Trophoblast cell (in vitro differentiated cells and primary cell): ENCODE measurements at regions not wholly inside any gene's neighbourhood (a gene's known extent, or its start where the extent isn't known, plus 50 kb on each side); places are given as distances from the start of the nearest gene placed in this dataset.

ENCODE experiments used
- DNase-seq, 2 donors: peaks; one replicate each; pipeline ENCODE4 v3.0.0-alpha.2; 2016
- H2AFZ ChIP-seq: 2 replicates; pipeline ENCODE4 v1.6.1; 2013; ENCODE audit warnings: low read length, moderate library complexity, mild to moderate bottlenecking; ENCODE audit not compliant: insufficient read depth, poor library complexity
- H2AK5ac ChIP-seq: 2 replicates; pipeline ENCODE4 v1.6.1; 2013; ENCODE audit warnings: mild to moderate bottlenecking, low read length
- H2BK120ac ChIP-seq: 2 replicates; pipeline ENCODE4 v1.6.1; 2013; ENCODE audit warnings: low read length, mild to moderate bottlenecking, moderate library complexity; ENCODE audit not compliant: insufficient read depth, poor library complexity
- H2BK12ac ChIP-seq: 2 replicates; pipeline ENCODE4 v1.6.1; 2013; ENCODE audit warnings: mild to moderate bottlenecking, low read length, moderate library complexity
- H2BK5ac ChIP-seq: 2 replicates; pipeline ENCODE4 v1.6.1; 2013; ENCODE audit warnings: low read length, low read depth, moderate library complexity, mild to moderate bottlenecking; ENCODE audit not compliant: poor library complexity
- H3K14ac ChIP-seq: 2 replicates; pipeline ENCODE4 v1.6.1; 2013; ENCODE audit warnings: mild to moderate bottlenecking, low read length
- H3K18ac ChIP-seq: 2 replicates; pipeline ENCODE4 v1.6.1; 2013; ENCODE audit warnings: mild to moderate bottlenecking, low read length
- H3K23ac ChIP-seq: 2 replicates; pipeline ENCODE4 v1.6.1; 2013; ENCODE audit warnings: low read length
- H3K27ac ChIP-seq: 2 replicates; pipeline ENCODE4 v1.5.1; 2013; ENCODE audit warnings: low read depth, mild to moderate bottlenecking, inconsistent platforms, low read length, moderate library complexity
- H3K27me3 ChIP-seq: 2 replicates; pipeline ENCODE4 v1.6.1; 2013; ENCODE audit warnings: inconsistent platforms, mild to moderate bottlenecking, low read length, moderate library complexity; ENCODE audit not compliant: insufficient read depth
- H3K36me3 ChIP-seq, 2 experiments: 1 replicate in 1 of 2; 2 replicates in 1 of 2; pipeline ENCODE4 v1.6.1; 2013; ENCODE audit warnings: low read length in 2 of 2, mild to moderate bottlenecking in 2 of 2, moderate library complexity in 1 of 2; ENCODE audit not compliant: insufficient read depth in 2 of 2, control insufficient read depth in 1 of 2
- H3K4ac ChIP-seq: 2 replicates; pipeline ENCODE4 v1.6.1; 2013; ENCODE audit warnings: low read depth, mild to moderate bottlenecking, low read length, moderate library complexity
- H3K4me1 ChIP-seq, 2 experiments: 1 replicate in 1 of 2; 2 replicates in 1 of 2; pipeline ENCODE4 v1.6.1; 2013; ENCODE audit warnings: low read length in 2 of 2, mild to moderate bottlenecking in 2 of 2, moderate library complexity in 1 of 2; ENCODE audit not compliant: insufficient read depth in 2 of 2, control insufficient read depth in 1 of 2
- H3K4me2 ChIP-seq: 2 replicates; pipeline ENCODE4 v1.6.1; 2013; ENCODE audit warnings: inconsistent platforms, mild to moderate bottlenecking, low read length, moderate library complexity
- H3K4me3 ChIP-seq: 2 replicates; pipeline ENCODE4 v1.5.1; 2013; ENCODE audit warnings: mild to moderate bottlenecking, low read depth, low read length, inconsistent platforms
- H3K79me1 ChIP-seq: one replicate; pipeline ENCODE4 v1.6.1; 2013; ENCODE audit warnings: low read length
- H3K79me2 ChIP-seq: 2 replicates; pipeline ENCODE4 v1.6.1; 2013; ENCODE audit warnings: low read length, mild to moderate bottlenecking; ENCODE audit not compliant: control insufficient read depth, insufficient read depth, poor library complexity
- H3K9ac ChIP-seq: 2 replicates; pipeline ENCODE4 v1.6.1; 2013; ENCODE audit warnings: mild to moderate bottlenecking, low read length
- H3K9me3 ChIP-seq: 2 replicates; pipeline ENCODE4 v1.6.1; 2013; ENCODE audit warnings: low read depth, mild to moderate bottlenecking, control low read depth, inconsistent platforms, low read length; ENCODE audit not compliant: insufficient read depth
- H4K12ac ChIP-seq: 2 replicates; pipeline ENCODE4 v1.6.1; 2013; ENCODE audit warnings: low read depth, mild to moderate bottlenecking, low read length, moderate library complexity
- H4K8ac ChIP-seq: 2 replicates; pipeline ENCODE4 v1.6.1; 2013; ENCODE audit warnings: low read depth, mild to moderate bottlenecking, low read length, moderate library complexity
- H4K91ac ChIP-seq: one replicate; pipeline ENCODE4 v1.6.1; 2013; ENCODE audit warnings: low read depth, mild to moderate bottlenecking, low read length, moderate library complexity
- WGBS: extraction: QIAGEN DNeasy Blood & Tissue Kit; methylation state at CpG from one replicate; pipeline ENCODE4 v1.1.7; 2013; ENCODE audit warnings: missing lambda C conversion rate; ENCODE audit not compliant: insufficient read length, insufficient coverage; ENCODE audit errors: extremely low coverage; 5-methylcytosine and 5-hydroxymethylcytosine counted together

DNA sequence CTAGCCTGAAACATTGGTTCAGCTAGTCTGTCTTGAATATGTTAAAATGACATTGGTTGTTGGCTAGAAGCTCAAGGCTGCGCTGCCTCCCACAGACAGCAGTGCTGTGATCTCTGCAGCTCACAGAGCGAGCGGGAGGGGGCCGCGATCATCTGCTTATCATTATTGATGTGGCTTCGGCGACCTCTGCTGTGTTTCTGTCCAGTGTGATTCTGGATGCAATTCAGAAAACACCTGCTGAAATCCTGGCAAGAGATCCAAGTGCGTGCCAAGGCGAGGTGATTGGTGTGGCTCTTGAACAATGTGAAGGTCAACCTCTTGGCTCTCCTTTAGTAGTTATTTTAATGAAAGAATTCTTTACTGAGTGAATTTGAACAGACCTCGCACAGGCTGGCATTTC is 142.3 kb upstream of the SASH1 start:
- no peak overlapping the region for H4K8ac ChIP-seq
- H3K4me2 ChIP-seq, result no peak overlapping the region
- peaks cover 0 to 3% of the 10 kb centered on the region in 2 experiments for H3K4me1 ChIP-seq
- H3K9ac ChIP-seq, result no peak overlapping the region
- H3K27ac ChIP-seq, result no peak overlapping the region
- no peak overlapping the region for H2BK5ac ChIP-seq
- H3K14ac ChIP-seq, result no peak overlapping the region
- H2BK120ac ChIP-seq, result no peak overlapping the region
- no peak overlapping the region for H4K91ac ChIP-seq
- no CpG with 5 or more reads among the region's 10 CpGs for WGBS
- H2BK12ac ChIP-seq, result no peak overlapping the region
- H3K79me2 ChIP-seq, result no peaks in the 10 kb centered on the region
- no peak overlapping the region for H3K18ac ChIP-seq
- H3K9me3 ChIP-seq, result no peaks in the 10 kb centered on the region
- H2AK5ac ChIP-seq, result no peak overlapping the region
- no peaks in the 10 kb centered on the region for H3K36me3 ChIP-seq
- DNase-seq, result no peak
- peaks cover 2% of the 10 kb centered on the region for H3K79me1 ChIP-seq
- no peaks in the 10 kb centered on the region for H3K27me3 ChIP-seq
- no peak overlapping the region for H2AFZ ChIP-seq
- H3K23ac ChIP-seq, result no peak overlapping the region
- H4K12ac ChIP-seq, result no peak overlapping the region
- no peak overlapping the region for H3K4ac ChIP-seq
- H3K4me3 ChIP-seq, result no peak overlapping the region

- peaks cover 2% of the 10 kb centered on the region for H3K79me1 ChIP-seq
- no peaks in the 10 kb centered on the region for H3K27me3 ChIP-seq
- no peak overlapping the region for H3K4me3 ChIP-seq
- no peak overlapping the region for H4K91ac ChIP-seq
- no peaks in the 10 kb centered on the region for H3K9me3 ChIP-seq
- no peak overlapping the region for H2AFZ ChIP-seq
- peaks cover 0 to 2% of the 10 kb centered on the region in 2 experiments for H3K4me1 ChIP-seq
- no peak overlapping the region for H4K8ac ChIP-seq
- H3K18ac ChIP-seq, result no peak overlapping the region
- H2BK12ac ChIP-seq, result no peak overlapping the region
- no peak overlapping the region for H4K12ac ChIP-seq
- H3K27ac ChIP-seq, result no peak overlapping the region
- H3K23ac ChIP-seq, result no peak overlapping the region
- DNase-seq, result no peak
- H3K9ac ChIP-seq, result no peak overlapping the region
- H2BK5ac ChIP-seq, result no peak overlapping the region
- H3K79me2 ChIP-seq, result peaks cover 2% of the 10 kb centered on the region
- H3K14ac ChIP-seq, result no peak overlapping the region
- no CpG with 5 or more reads among the region's 3 CpGs for WGBS
- H2AK5ac ChIP-seq, result no peak overlapping the region
- no peaks in the 10 kb centered on the region for H3K36me3 ChIP-seq
- no peak overlapping the region for H2BK120ac ChIP-seq
- no peak overlapping the region for H3K4me2 ChIP-seq
- no peak overlapping the region for H3K4ac ChIP-seq
Observed at GRCh38 chr6:148200781-148201180, 141.9 kb upstream of the SASH1 start.

GRCh38 chr6:148203281-148203925 is 139.2 kb upstream of the SASH1 start:
- Histone ChIP-seq H3K9me3 (no peaks in the 10 kb centered on the region), H3K4me2 (no peak overlapping the region), H3K4me3 (no peak overlapping the region), H3K79me1 (no peaks in the 10 kb centered on the region), H4K91ac (no peak overlapping the region), H2BK5ac (no peak overlapping the region), H3K4ac (no peak overlapping the region), H3K14ac (no peak overlapping the region), H3K36me3 (no peaks in the 10 kb centered on the region), H4K12ac (no peak overlapping the region), H3K27ac (no peak overlapping the region), H3K27me3 (no peaks in the 10 kb centered on the region), H3K23ac (no peak overlapping the region), H3K9ac (no peak overlapping the region), H3K79me2 (peaks cover 2% of the 10 kb centered on the region), H2BK12ac (no peak overlapping the region), H2AFZ (no peak overlapping the region), H2BK120ac (no peak overlapping the region), H2AK5ac (no peak overlapping the region), H3K18ac (no peak overlapping the region), H3K4me1 (peaks cover 0 to 2% of the 10 kb centered on the region in 2 experiments), H4K8ac (no peak overlapping the region)
- peak; percentile 26 to 56 for DNase-seq
- WGBS, result no CpG with 5 or more reads among the region's 9 CpGs

DNA sequence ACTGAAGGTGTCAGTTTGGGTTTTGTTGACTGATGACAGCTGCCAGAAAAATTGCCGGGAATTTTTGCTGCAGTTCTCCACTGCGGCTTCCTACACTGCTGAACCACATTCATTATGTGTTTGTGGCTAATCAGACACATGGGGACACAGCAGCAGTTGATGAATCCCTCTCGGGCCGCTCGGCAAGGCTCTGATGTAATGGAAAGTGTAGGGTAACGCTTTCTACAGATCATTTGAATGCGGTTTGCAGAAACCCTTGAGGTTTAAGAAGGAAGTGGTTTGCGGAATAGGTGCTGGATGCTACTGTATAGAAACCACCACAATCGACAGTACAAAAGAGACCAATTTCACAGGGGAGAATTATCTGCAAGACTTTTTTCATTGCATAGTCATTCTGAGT is 138.7 kb upstream of the SASH1 start:
- H3K18ac ChIP-seq, result no peak overlapping the region
- no peak overlapping the region for H3K27ac ChIP-seq
- H4K91ac ChIP-seq, result no peak overlapping the region
- H3K9me3 ChIP-seq, result no peaks in the 10 kb centered on the region
- H2AK5ac ChIP-seq, result no peak overlapping the region
- peaks cover 2% of the 10 kb centered on the region for H3K79me2 ChIP-seq
- H2BK5ac ChIP-seq, result no peak overlapping the region
- no peak overlapping the region for H3K4me3 ChIP-seq
- no peak overlapping the region for H2AFZ ChIP-seq
- no peak overlapping the region for H2BK12ac ChIP-seq
- no peak overlapping the region for H4K12ac ChIP-seq
- H2BK120ac ChIP-seq, result no peak overlapping the region
- H3K27me3 ChIP-seq, result no peaks in the 10 kb centered on the region
- DNase-seq, result peak; percentile 65 to 80
- no peak overlapping the region for H3K14ac ChIP-seq
- H3K79me1 ChIP-seq, result no peaks in the 10 kb centered on the region
- no peaks in the 10 kb centered on the region for H3K36me3 ChIP-seq
- no peak overlapping the region for H3K23ac ChIP-seq
- H3K4me2 ChIP-seq, result no peak overlapping the region
- WGBS, result no CpG with 5 or more reads among the region's 9 CpGs
- peaks cover 0 to 2% of the 10 kb centered on the region in 2 experiments for H3K4me1 ChIP-seq
- no peak overlapping the region for H4K8ac ChIP-seq
- no peak overlapping the region for H3K9ac ChIP-seq
- H3K4ac ChIP-seq, result no peak overlapping the region
